IMR-90 (cell line): ENCODE measurements at regions not wholly inside any gene's neighbourhood (a gene's known extent, or its start where the extent isn't known, plus 50 kb on each side); places are given as distances from the start of the nearest gene placed in this dataset.

Experiments used
- ATAC-seq: fragments of 200-7000 bp; cut with Tn5 transposase; 2 replicates; pipeline ENCODE4 v1.9.1; 2020; ENCODE audit warnings: low read depth, mild to moderate bottlenecking, moderate library complexity
- BruUV-seq: library from RNA; stranded (reverse); fragments of 400-500 nt; replicated peaks from 2 replicates; lab custom pipeline; 2021; lab: Mats Ljungman, UMichigan
- CTCF ChIA-PET: fragments of 300-600 bp; formaldehyde crosslinking; extraction: SDS; loops from one replicate; lab custom pipeline; 2021; ENCODE audit warnings: antibody characterized with exemption; lab: Yijun Ruan, JAX
- POLR2A ChIA-PET: fragments of 300-600 bp; sonication (Branson Sonifier 250); formaldehyde crosslinking; loops from one replicate; lab custom pipeline; 2022; ENCODE audit warnings: antibody characterized with exemption; ENCODE audit not compliant: unreplicated experiment; lab: Charles Lee
- DNase-seq: peaks from one replicate; pipeline ENCODE4 v3.0.0; 2013
- H2AFZ ChIP-seq: replicated peaks from 2 replicates; pipeline ENCODE3; 2013; ENCODE audit warnings: low read length, mild to moderate bottlenecking; ENCODE audit not compliant: poor library complexity
- H2AK5ac ChIP-seq: 2 replicates; pipeline ENCODE4 v1.6.1; 2013; ENCODE audit warnings: low read depth, low read length, inconsistent platforms
- H2AK9ac ChIP-seq: replicated peaks from 2 replicates; pipeline ENCODE3; 2013; ENCODE audit warnings: mild to moderate bottlenecking, low read depth, low read length, moderate library complexity; ENCODE audit not compliant: poor library complexity
- H2BK120ac ChIP-seq: 2 replicates; pipeline ENCODE4 v1.6.1; 2013; ENCODE audit warnings: low read depth, low read length, inconsistent platforms
- H2BK15ac ChIP-seq: 3 replicates; pipeline ENCODE4 v1.6.1; 2013; ENCODE audit warnings: low read depth, low read length, inconsistent platforms
- H2BK20ac ChIP-seq: 2 replicates; pipeline ENCODE4 v1.6.1; 2013; ENCODE audit warnings: low read depth, mild to moderate bottlenecking, inconsistent platforms, low read length, moderate library complexity
- H2BK5ac ChIP-seq: 2 replicates; pipeline ENCODE4 v1.6.1; 2013; ENCODE audit warnings: mild to moderate bottlenecking, low read depth, low read length, inconsistent platforms; ENCODE audit not compliant: poor library complexity, severe bottlenecking
- H3K14ac ChIP-seq: replicated peaks from 2 replicates; pipeline ENCODE4 v1.6.1; 2013; ENCODE audit warnings: low read depth, low read length, inconsistent platforms
- H3K18ac ChIP-seq: 2 replicates; pipeline ENCODE4 v1.6.1; 2013; ENCODE audit warnings: low read depth, low read length, control low read depth
- H3K23ac ChIP-seq: 2 replicates; pipeline ENCODE4 v1.6.1; 2013; ENCODE audit warnings: low read depth, low read length, inconsistent platforms
- H3K27ac ChIP-seq: 2 replicates; pipeline ENCODE4 v1.5.1; 2013; ENCODE audit warnings: mild to moderate bottlenecking, control low read depth, low read length; ENCODE audit not compliant: insufficient read depth
- H3K27me3 ChIP-seq: 2 replicates; pipeline ENCODE4 v1.6.1; 2013; ENCODE audit warnings: low read length; ENCODE audit not compliant: control insufficient read depth, insufficient read depth
- H3K36me3 ChIP-seq: 2 replicates; pipeline ENCODE4 v1.6.1; 2013; ENCODE audit warnings: low read length, mixed read lengths; ENCODE audit not compliant: control insufficient read depth, insufficient read depth
- H3K4ac ChIP-seq: 2 replicates; pipeline ENCODE4 v1.6.1; 2013; ENCODE audit warnings: low read depth, low read length, inconsistent platforms
- H3K4me1 ChIP-seq: 2 replicates; pipeline ENCODE4 v1.6.1; 2013; ENCODE audit warnings: low read length, mixed read lengths; ENCODE audit not compliant: control insufficient read depth, insufficient read depth
- H3K4me2 ChIP-seq: 2 replicates; pipeline ENCODE4 v1.6.1; 2013; ENCODE audit warnings: low read depth, mild to moderate bottlenecking, control low read depth, low read length, moderate library complexity
- H3K4me3 ChIP-seq: 2 replicates; pipeline ENCODE4 v1.5.1; 2013; ENCODE audit warnings: low read depth, mild to moderate bottlenecking, control low read depth, low read length, moderate library complexity; ENCODE audit not compliant: insufficient read depth
- H3K56ac ChIP-seq: 2 replicates; pipeline ENCODE4 v1.6.1; 2013; ENCODE audit warnings: low read length, inconsistent platforms; ENCODE audit not compliant: insufficient read depth; ENCODE audit errors: extremely low read depth
- H3K79me1 ChIP-seq, 2 experiments: 2 replicates each; pipeline ENCODE4 v1.6.1; 2013; ENCODE audit warnings: low read length in 2 of 2, inconsistent platforms in 1 of 2, low read depth in 1 of 2
- H3K9ac ChIP-seq: 2 replicates; pipeline ENCODE4 v1.6.1; 2013; ENCODE audit warnings: low read depth, low read length, control low read depth
- H3K9me1 ChIP-seq: 2 replicates; pipeline ENCODE4 v1.6.1; 2013; ENCODE audit warnings: low read length, inconsistent platforms; ENCODE audit not compliant: insufficient read depth
- H3K9me3 ChIP-seq: 2 replicates; pipeline ENCODE4 v1.6.1; 2013; ENCODE audit warnings: low read length; ENCODE audit not compliant: control insufficient read depth, insufficient read depth
- H4K20me1 ChIP-seq: 2 replicates; pipeline ENCODE4 v1.6.1; 2013; ENCODE audit warnings: low read length, inconsistent platforms; ENCODE audit not compliant: insufficient read depth
- H4K5ac ChIP-seq: 2 replicates; pipeline ENCODE4 v1.6.1; 2013; ENCODE audit warnings: mild to moderate bottlenecking, low read depth, low read length, control low read depth
- H4K8ac ChIP-seq, 2 experiments: 2 replicates each; pipeline ENCODE4 v1.6.1; 2013; ENCODE audit warnings: low read depth in 2 of 2, low read length in 2 of 2, control low read depth in 1 of 2, inconsistent platforms in 1 of 2
- H4K91ac ChIP-seq: 2 replicates; pipeline ENCODE4 v1.6.1; 2013; ENCODE audit warnings: low read depth, low read length, inconsistent platforms; ENCODE audit not compliant: insufficient read depth
- CEBPB ChIP-seq: IDR thresholded peaks from 2 replicates; pipeline ENCODE4 v1.6.1; 2012; ENCODE audit warnings: low read depth, low read length, improper control_type of control experiment
- CHD1 ChIP-seq: IDR thresholded peaks from 2 replicates; pipeline ENCODE4 v1.6.1; 2012; ENCODE audit warnings: low read depth, low read length, improper control_type of control experiment
- CTCF ChIP-seq: conservative IDR thresholded peaks from 2 replicates; pipeline ENCODE4 v1.5.1; 2012; ENCODE audit warnings: mild to moderate bottlenecking, low read depth, low read length, improper control_type of control experiment
- ELK1 ChIP-seq: fragments of 150-350 bp; IDR thresholded peaks from 2 replicates; pipeline ENCODE4 v1.6.1; 2016; ENCODE audit warnings: low read depth, mild to moderate bottlenecking, low read length, moderate library complexity, borderline replicate concordance
- MAFK ChIP-seq: IDR thresholded peaks from 2 replicates; pipeline ENCODE4 v1.6.1; 2012; ENCODE audit warnings: low read depth, low read length, improper control_type of control experiment
- MAZ ChIP-seq: IDR thresholded peaks from 2 replicates; pipeline ENCODE4 v1.6.1; 2012; ENCODE audit warnings: low read depth, mild to moderate bottlenecking, low read length, improper control_type of control experiment, moderate library complexity, borderline replicate concordance
- MXI1 ChIP-seq: IDR thresholded peaks from 2 replicates; pipeline ENCODE4 v1.6.1; 2012; ENCODE audit warnings: low read depth, mild to moderate bottlenecking, low read length, moderate library complexity, borderline replicate concordance
- RFX5 ChIP-seq: IDR thresholded peaks from 2 replicates; pipeline ENCODE4 v1.8.0; 2012; ENCODE audit warnings: low read depth, mild to moderate bottlenecking, low read length, moderate library complexity
- SMC3 ChIP-seq: fragments of 150-350 bp; IDR thresholded peaks from 2 replicates; pipeline ENCODE4 v1.6.1; 2016; ENCODE audit warnings: low read depth, mild to moderate bottlenecking, antibody characterized with exemption, low read length, moderate library complexity
- WGBS, 2 experiments: methylation state at CpG; one replicate each; pipeline versions ENCODE4 v1.1.5 to v1.1.7; 2013; ENCODE audit warnings: missing lambda C conversion rate in 2 of 2; ENCODE audit not compliant: insufficient read length in 1 of 2; ENCODE audit errors: extremely low coverage in 2 of 2; 5-methylcytosine and 5-hydroxymethylcytosine counted together
- dilution Hi-C: fragments of 300-500 bp; cut with HindIII; formaldehyde crosslinking; loops from one replicate; pipeline ENCODE4 v1.14.3; 2018; ENCODE audit warnings: low sequenced_read_pairs; ENCODE audit not compliant: unreplicated experiment
- in situ Hi-C: fragments of 300-500 bp; cut with MboI; formaldehyde crosslinking; loops from 3 replicates; pipeline ENCODE4 v1.14.3; 2019; ENCODE audit warnings: low sequenced_read_pairs, inconsistent platforms, mixed read lengths
- intact Hi-C: fragments of 100-400 bp; cut with micrococcal nuclease; formaldehyde crosslinking; loops from 2 replicates; pipeline ENCODE4 v1.10.0; 2022

- Histone ChIP-seq H2BK120ac (peak overlapping the region; percentile 68), H3K9me3 (no peaks in the 10 kb centered on the region), H3K79me1 (no peaks in the 10 kb centered on the region), H3K9ac (no peak overlapping the region), H3K56ac (no peak overlapping the region; the same call in 1 of the 2 replicates), H3K36me3 (no peaks in the 10 kb centered on the region), H3K27ac (no peak overlapping the region), H2AFZ (peak overlapping the region; percentile 83), H3K4me1 (no peaks in the 10 kb centered on the region; the same call in 1 of the 2 replicates), H3K23ac (peak overlapping the region; percentile 33), H3K4me3 (no peak overlapping the region), H3K18ac (peak overlapping the region; percentile 1; the same call in 1 of the 2 replicates), H3K4ac (peak overlapping the region; percentile 59), H3K27me3 (no peaks in the 10 kb centered on the region), H3K4me2 (peak overlapping the region; percentile 2; the same call in 1 of the 2 replicates), H4K20me1 (no peaks in the 10 kb centered on the region), H2AK5ac (no peak overlapping the region; the same call in 1 of the 2 replicates), H2BK15ac (no peak overlapping the region; the same call in 2 of the 3 replicates), H2AK9ac (no peak overlapping the region), H4K5ac (no peak overlapping the region), H4K91ac (0 out of 2 replicates have a peak overlapping the region, but pooled peaks have one; percentile 38), H2BK5ac (peak overlapping the region; percentile 38), H2BK20ac (peak overlapping the region; percentile 77; the same call in 1 of the 2 replicates), H3K14ac (peak overlapping the region; percentile 81), H3K9me1 (no peaks in the 10 kb centered on the region), H4K8ac (peak overlapping the region; percentile 8 to 64; a peak in 2 of 4 replicates)
- dilution Hi-C loops (no loop called here), in situ Hi-C loops (no loop called here), intact Hi-C loops (no loop called here)
- DNase-seq, result peak; percentile 70
- POLR2A ChIA-PET, result no interaction called here
- BruUV-seq, result no TSS peak
- no peak for TF ChIP-seq CHD1
- TF ChIP-seq MXI1, result no peak
- TF ChIP-seq SMC3, result no peak
- TF ChIP-seq ELK1, result no peak
- no peak for TF ChIP-seq CTCF
- TF ChIP-seq RFX5, result no peak
- TF ChIP-seq CEBPB, result no peak
- TF ChIP-seq MAFK, result no peak
- no peak for TF ChIP-seq MAZ
- CTCF ChIA-PET, result no interaction called here
- peak; percentile 53 for ATAC-seq
- 57% methylated on average over 1 of the region's 6 CpGs; no CpG with 5 or more reads in 1 of the 2 experiments for WGBS, 2 experiments
Measured at GRCh38 chr1:186559601-186560116, 98.7 kb upstream of the PDC start.
